ENCODE measurements at regions not wholly inside any gene's neighbourhood (a gene's known extent, or its start where the extent isn't known, plus 50 kb on each side); places are given as distances from the start of the nearest gene placed in this dataset.

DNA sequence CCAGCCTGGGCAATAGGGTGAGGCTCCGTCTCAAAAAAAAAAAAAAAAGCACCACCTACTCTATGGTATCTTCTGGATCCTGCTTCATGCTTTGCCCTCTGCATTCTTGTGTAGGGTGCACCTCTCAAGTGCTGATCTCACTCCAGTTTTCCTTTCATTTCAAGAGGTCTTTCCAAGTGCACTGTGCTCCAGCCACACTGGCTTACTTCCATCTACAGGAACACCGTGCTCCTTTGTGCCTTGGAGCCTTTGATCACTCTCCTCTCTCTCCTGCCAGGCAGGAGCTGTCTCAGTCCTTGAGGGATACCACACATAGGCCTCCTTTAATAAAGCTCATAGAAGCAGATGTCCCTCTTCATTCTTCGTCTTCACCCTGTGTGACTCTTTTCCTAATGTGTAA is 55.4 kb upstream of the GREM2 start:
- no peak for DNase-seq

GRCh38 chr1:240666568-240667198 is 54.7 kb upstream of the GREM2 start:
- DNase-seq: no peak

DNA sequence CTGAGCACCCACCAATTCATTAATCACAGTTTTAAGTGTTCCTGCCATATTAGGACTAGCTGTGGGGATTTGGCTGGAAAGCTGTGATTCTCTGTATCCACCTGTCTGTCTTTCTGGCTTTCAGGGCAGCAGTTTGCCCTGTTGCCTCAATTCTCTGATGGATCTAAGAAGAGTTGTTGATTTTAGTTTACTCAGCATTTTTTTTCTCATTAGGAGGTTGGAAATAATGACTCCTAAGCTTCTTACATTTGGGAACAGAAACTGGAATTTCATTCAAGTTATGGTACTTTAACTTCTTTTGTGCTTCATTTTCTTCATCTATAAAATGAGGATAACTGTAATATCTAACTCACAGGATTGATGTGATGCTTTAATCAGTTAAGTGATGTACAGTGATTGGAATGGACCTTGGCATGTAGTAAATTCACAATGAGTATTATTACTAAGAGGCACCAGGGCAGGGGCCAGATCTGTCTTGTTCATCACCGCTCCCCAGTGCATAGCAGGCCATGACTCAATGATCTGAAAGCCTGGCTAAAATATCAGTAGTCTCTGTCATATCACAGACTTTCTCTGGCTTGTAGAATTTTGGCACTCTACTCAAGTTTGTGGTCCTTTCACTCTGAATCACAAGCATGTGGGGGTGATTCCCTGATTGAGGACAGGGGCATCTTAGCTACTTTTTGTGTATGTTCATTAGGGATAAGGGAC is 51.4 kb upstream of the GREM2 start:
- no peak for DNase-seq

All from T-helper 1 cell (primary cell).